DMS153 (cell line): ENCODE measurements at regions not wholly inside any gene's neighbourhood (a gene's known extent, or its start where the extent isn't known, plus 50 kb on each side); places are given as distances from the start of the nearest gene placed in this dataset.
A peak's percentile ranks its signal among the peaks of the same experiment; 100 is the strongest.

Experiments
- DNase-seq: peaks from one replicate; lab custom pipeline; 2025; lab: John Stamatoyannopoulos, UW

DNA sequence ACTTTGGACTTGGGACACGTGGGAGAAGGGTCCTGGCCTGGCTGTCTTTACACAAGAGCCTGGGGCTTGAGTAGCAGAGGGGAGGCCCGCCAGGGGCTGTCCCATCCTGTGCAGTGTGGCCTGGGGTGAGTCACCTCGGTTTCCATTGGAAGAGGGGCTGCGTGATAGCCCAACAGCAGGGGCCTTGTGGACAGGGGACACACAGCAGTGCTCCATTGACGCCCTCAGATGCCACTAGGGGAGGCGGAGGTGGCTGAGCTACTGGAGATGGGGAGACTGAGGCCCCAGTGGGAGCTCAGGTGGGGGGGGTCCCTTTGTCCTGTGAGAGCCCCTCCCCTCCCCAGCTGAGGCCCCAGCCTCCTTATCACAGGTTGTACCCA is 50.0 kb upstream of the RNU6ATAC start:
- DNase-seq, result no peak

GRCh38 chr9:134214766-134215419 is 50.5 kb upstream of the RNU6ATAC start:
- DNase-seq, result no peak

GRCh38 chr9:134215420-134215698 is 51.0 kb upstream of the RNU6ATAC start:
- no peak for DNase-seq

GRCh38 chr9:134215699-134216448 is 51.5 kb upstream of the RNU6ATAC start:
- peak; percentile 32 for DNase-seq

DNA sequence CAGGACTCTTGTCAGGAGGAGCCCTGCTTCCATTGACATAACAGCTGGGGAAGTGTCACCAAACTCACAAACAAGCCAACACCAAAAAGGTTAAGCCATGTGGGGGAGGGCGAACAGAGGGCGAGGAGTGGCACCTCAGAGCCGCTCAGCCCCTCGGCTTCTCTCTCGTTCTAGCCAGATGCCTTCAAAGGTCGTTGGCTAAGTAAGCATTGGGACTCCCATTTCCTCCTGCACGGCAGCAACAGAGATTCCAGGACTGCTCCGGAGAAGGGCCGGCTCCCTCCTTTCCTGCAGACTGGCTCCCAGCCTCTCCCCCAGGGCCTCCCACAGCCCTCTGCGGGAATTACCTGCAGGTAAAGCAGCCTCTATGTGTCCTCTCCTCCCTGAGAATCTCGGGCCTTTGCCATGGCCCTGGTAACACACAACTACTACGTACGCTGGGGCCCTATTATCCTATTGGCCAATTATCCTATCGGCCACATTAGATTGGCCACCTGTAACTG is 52.1 kb upstream of the RNU6ATAC start:
- DNase-seq, result no peak

DNA sequence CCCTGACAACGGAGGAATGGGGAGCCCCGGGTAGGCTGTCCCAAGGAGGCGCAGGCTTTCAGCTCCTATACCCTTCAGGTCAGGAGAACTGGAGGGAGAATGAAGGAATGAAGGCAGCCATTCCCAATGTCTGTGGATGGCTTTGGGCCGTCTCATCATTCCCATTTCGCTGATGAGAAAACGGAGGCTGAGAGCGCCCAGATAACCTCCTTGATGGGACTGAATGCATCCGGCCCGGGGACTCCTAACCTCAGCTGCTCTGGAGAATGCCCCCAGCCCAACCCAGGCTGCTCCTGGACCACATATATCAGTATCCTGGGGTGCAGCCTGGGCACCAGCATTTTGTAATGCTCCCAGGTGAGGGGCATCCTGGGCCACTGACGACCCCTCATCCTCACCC is 52.6 kb upstream of the RNU6ATAC start:
- DNase-seq, result no peak

- DNase-seq, result peak; percentile 39
These were observed 53.3 kb upstream of the RNU6ATAC start for GRCh38 chr9:134217431-134218210.

GRCh38 chr9:134218230-134218629 is 53.9 kb upstream of the RNU6ATAC start:
- DNase-seq, result no peak

DNA sequence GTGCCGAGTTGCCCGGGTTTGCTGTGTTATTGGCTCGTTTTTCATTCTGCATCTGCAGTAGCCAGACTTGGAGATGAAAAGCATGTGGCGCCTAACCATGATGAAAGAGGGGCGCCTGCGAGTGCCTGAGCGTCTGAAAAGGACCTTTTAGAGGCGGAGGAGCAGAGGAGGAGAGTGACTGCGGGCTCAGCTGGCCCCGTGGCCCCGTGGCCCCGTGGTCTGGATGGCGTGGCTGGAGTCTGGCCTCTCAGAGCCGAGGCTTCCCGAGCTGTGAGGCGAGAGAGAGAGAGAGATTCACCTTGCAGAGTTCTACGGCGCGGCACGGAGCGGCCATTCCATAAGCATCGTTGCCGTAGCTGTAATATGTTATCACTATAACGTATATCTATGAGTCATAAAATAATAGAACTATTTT is 55.3 kb upstream of the RNU6ATAC start:
- no peak for DNase-seq

GRCh38 chr9:134220311-134220710 is 55.9 kb upstream of the RNU6ATAC start:
- DNase-seq, result no peak

- DNase-seq, result no peak
These were observed 57.1 kb upstream of the RNU6ATAC start for GRCh38 chr9:134221273-134222017.

GRCh38 chr9:134222018-134222573 is 57.7 kb upstream of the RNU6ATAC start:
- no peak for DNase-seq

DNA sequence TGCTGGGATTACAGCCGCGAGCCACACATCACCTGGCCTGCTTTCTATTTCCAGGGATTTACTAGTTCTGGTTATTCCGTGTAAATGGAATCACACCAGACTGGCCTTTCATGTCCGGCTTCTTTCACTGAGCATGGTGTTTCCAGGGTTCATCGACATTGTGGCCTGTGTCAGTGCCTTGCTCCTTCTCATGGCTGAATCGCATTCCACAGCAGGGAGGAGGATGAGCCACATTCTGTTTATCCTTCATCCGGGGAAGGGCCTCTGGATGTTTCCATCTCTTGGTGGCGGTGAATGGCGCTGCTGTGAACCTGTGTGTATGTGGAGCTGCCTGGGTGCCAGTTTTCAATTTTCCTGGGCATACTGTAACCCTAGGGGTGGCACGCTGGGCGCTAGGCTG is 58.7 kb upstream of the RNU6ATAC start:
- no peak for DNase-seq

DNA sequence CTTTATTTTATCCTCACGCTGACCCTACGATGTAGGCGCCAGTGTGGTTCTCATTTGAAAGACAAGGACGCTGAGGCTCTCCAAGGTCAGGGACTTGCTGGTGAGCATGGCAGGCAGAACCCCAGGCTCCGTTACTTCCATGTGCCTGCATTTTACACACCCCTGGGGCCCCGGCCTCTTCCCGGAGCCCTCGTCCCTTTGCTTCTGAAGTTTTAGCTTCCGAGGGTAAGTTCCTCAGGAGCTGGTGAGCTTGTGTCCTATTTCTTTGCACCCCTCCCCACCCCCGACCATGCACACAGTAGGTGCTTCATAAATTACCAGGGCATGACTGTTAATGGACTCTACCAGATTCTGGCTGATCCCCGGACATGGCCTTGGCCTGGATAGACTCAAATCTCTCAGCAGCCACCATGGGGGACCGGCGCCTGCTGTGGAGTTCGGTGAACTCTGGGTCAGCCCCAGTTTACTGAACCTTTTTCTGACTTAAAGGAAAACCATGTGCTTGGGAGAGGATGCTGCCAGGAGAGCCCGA is 59.3 kb upstream of the RNU6ATAC start:
- DNase-seq, result no peak

- DNase-seq, result no peak
These were observed 59.8 kb upstream of the RNU6ATAC start for GRCh38 chr9:134224127-134224526.

DNA sequence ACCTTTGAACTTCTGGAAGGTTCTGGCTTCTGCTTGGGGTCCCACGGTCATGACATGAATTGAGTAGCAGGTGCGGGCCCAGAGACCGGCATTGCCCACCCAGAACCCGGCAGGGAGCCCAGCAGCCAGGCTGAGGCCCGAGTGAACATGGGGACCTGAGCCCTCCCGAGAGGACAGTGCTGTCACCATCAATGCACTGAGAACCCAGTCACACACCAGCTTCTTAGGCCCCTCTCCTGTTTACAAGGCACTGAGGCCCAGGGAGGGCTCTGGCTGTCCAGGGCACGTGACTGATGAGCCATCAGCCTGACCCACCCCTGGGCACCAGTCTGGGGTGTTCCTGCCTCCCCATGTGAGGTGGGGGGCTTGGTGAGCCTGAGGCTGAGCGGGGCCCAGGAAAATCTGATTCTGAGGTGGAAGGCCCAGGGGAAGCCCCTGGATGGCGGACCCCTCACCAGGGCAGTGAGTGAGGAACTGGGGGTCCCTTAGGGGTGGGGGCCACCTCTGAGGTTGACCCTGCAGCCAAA is 60.3 kb upstream of the RNU6ATAC start:
- no peak for DNase-seq

DNA sequence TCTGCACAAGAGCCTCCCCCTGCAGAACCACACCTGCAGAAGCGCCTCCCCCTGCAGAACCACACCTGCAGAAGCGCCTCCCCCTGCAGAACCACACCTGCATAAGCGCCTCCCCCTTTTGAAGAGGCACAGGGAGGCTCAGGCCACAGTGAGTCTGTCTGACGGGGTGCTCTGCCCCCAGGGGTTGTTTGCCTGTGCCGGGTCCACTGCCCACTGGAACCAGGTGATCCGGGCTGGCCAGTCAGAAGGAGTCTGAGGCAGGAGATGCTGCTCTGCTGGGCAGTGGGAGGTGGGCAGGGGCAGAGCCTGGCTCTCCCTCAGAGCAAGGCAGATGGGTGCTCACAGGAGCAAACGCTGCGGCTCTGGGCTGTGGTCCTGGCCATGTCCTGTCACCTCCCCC is 60.8 kb upstream of the RNU6ATAC start:
- DNase-seq, result no peak

DNA sequence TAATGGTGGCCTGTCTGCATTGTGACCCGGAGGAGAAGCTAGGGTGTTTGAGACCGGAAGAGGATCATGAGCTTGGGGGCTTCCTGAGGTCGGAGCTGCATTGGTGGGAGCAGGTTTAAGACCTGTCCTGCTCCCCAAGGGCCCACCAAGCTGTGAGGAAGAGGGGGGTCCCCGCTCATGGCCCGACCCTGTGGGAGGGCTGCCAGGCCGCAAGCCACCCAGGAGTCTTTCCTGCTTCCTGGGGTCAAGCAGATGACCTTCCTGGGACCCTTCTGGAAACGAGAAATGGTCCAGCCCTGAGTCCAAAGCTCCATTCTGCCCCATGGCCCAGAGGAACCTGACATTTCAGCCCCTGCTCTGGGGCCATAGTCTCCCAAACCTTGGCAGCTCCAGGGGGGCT is 61.5 kb upstream of the RNU6ATAC start:
- DNase-seq, result no peak

GRCh38 chr9:134226221-134226930 is 62.0 kb upstream of the RNU6ATAC start:
- DNase-seq, result no peak

- DNase-seq, result no peak
These were observed 63.4 kb upstream of the RNU6ATAC start for GRCh38 chr9:134227451-134228411.
